GM19324 (cell line): ENCODE measurements at regions not wholly inside any gene's neighbourhood (a gene's known extent, or its start where the extent isn't known, plus 50 kb on each side); places are given as distances from the start of the nearest gene placed in this dataset.
"Not testable (repeated sequence)": the region's sequence is repeated elsewhere in the genome, so short reads cannot be mapped to it uniquely, and the experiment has no call there.

Source experiments
- ATAC-seq: cut with Tn5 transposase; IDR thresholded peaks from one replicate; pipeline ENCODE4 v1.9.1; 2021; ENCODE audit warnings: mild to moderate bottlenecking, moderate library complexity; ENCODE audit not compliant: unreplicated experiment, low FRiP score

- ATAC-seq: not testable (repeated sequence)
Measured at GRCh38 chr3:75840160-75840559, 54.8 kb upstream of the ZNF717 start.

GRCh38 chr3:75850301-75851008, 65.1 kb upstream of the ZNF717 start:
- not testable (repeated sequence) for ATAC-seq

- no peak for ATAC-seq
Measured at GRCh38 chr3:75863130-75863529, 77.8 kb upstream of the ZNF717 start.

- ATAC-seq: no peak
Measured at GRCh38 chr3:75863878-75864277, 78.5 kb upstream of the ZNF717 start.

- ATAC-seq: not testable (repeated sequence)
Measured at GRCh38 chr3:75883719-75884118, 98.4 kb upstream of the ZNF717 start.

GRCh38 chr3:75886971-75887526, 101.7 kb upstream of the ZNF717 start:
- no peak for ATAC-seq

- ATAC-seq: no peak
Measured at GRCh38 chr3:75894234-75894633, 108.9 kb upstream of the ZNF717 start.

GRCh38 chr3:75896265-75896664, 110.9 kb upstream of the ZNF717 start:
- no peak for ATAC-seq

GRCh38 chr3:75901446-75901845, 116.1 kb upstream of the ZNF717 start:
- ATAC-seq: not testable (repeated sequence)

- ATAC-seq: no peak
Measured at GRCh38 chr3:75906555-75907112, 121.3 kb upstream of the ZNF717 start.

- ATAC-seq: no peak
Measured at GRCh38 chr3:75913800-75914350, 128.5 kb upstream of the ZNF717 start.

- not testable (repeated sequence) for ATAC-seq
Measured at GRCh38 chr3:75914741-75915140, 129.4 kb upstream of the ZNF717 start.

- no peak for ATAC-seq
Measured at GRCh38 chr3:75938921-75939320, 153.6 kb upstream of the ZNF717 start.

GRCh38 chr3:75951941-75952340, 166.6 kb upstream of the ZNF717 start:
- no peak for ATAC-seq

- ATAC-seq: not testable (repeated sequence)
Measured at GRCh38 chr3:75960031-75960430, 174.7 kb upstream of the ZNF717 start.

GRCh38 chr3:75962054-75962453, 176.7 kb upstream of the ZNF717 start:
- not testable (repeated sequence) for ATAC-seq

GRCh38 chr3:75967071-75967470, 181.7 kb upstream of the ZNF717 start:
- ATAC-seq: no peak

- no peak for ATAC-seq
Measured at GRCh38 chr3:75978686-75979085, 193.3 kb upstream of the ZNF717 start.

- no peak for ATAC-seq
Measured at GRCh38 chr3:75981401-75981800, 196.1 kb upstream of the ZNF717 start.

GRCh38 chr3:75982151-75982550, 196.8 kb upstream of the ZNF717 start:
- no peak for ATAC-seq

- ATAC-seq: no peak
Measured at GRCh38 chr3:75983111-75983510, 197.8 kb upstream of the ZNF717 start.
